Stimulated activated CD4-positive, alpha-beta T cell treated with anti-CD3 and anti-CD28 coated beads, Interleukin-4, amount 100 ng/mL, for 24 hours (primary cell): ENCODE measurements at regions not wholly inside any gene's neighbourhood (a gene's known extent, or its start where the extent isn't known, plus 50 kb on each side); places are given as distances from the start of the nearest gene placed in this dataset.
A peak's percentile ranks its signal among the peaks of the same experiment; 100 is the strongest.
"Not testable (repeated sequence)": the region's sequence is repeated elsewhere in the genome, so short reads cannot be mapped to it uniquely, and the experiment has no call there.

ENCODE experiments used
- DNase-seq: peaks from one replicate; pipeline ENCODE4 v3.0.0-alpha.2; 2020

- no peak for DNase-seq
Measured at GRCh38 chr5:131107128-131107527, 57.9 kb downstream of the HINT1 start.

GRCh38 chr5:131104169-131104808, 60.8 kb downstream of the HINT1 start:
- DNase-seq, result no peak

- DNase-seq, result no peak
Measured at GRCh38 chr5:131096774-131097710, 68.0 kb downstream of the HINT1 start.

GRCh38 chr5:131095561-131095960, 69.5 kb downstream of the HINT1 start:
- not testable (repeated sequence) for DNase-seq

- no peak for DNase-seq
Measured at GRCh38 chr5:131084436-131084835, 80.6 kb downstream of the HINT1 start.

- no peak for DNase-seq
Measured at GRCh38 chr5:131081913-131082488, 83.1 kb downstream of the HINT1 start.

GRCh38 chr5:131081374-131081773, 83.7 kb downstream of the HINT1 start:
- no peak for DNase-seq

GRCh38 chr5:131079232-131079631, 85.8 kb downstream of the HINT1 start:
- no peak for DNase-seq

- peak; percentile 40 for DNase-seq
Measured at GRCh38 chr5:131068893-131069643, 96.0 kb downstream of the HINT1 start.

GRCh38 chr5:131068076-131068475, 97.0 kb downstream of the HINT1 start:
- DNase-seq, result no peak

- no peak for DNase-seq
Measured at GRCh38 chr5:131067636-131068035, 97.4 kb downstream of the HINT1 start.

GRCh38 chr5:131064669-131065371, 100.2 kb downstream of the HINT1 start:
- no peak for DNase-seq

GRCh38 chr5:131042021-131042789, 122.9 kb downstream of the HINT1 start:
- DNase-seq, result no peak

- no peak for DNase-seq
Measured at GRCh38 chr5:131023498-131023865, 141.6 kb downstream of the HINT1 start.

GRCh38 chr5:131022811-131023497, 142.1 kb downstream of the HINT1 start:
- no peak for DNase-seq

- no peak for DNase-seq
Measured at GRCh38 chr5:131021646-131022045, 143.4 kb downstream of the HINT1 start.

- no peak for DNase-seq
Measured at GRCh38 chr5:131019601-131020315, 145.3 kb downstream of the HINT1 start.

GRCh38 chr5:131019111-131019510, 145.9 kb downstream of the HINT1 start:
- DNase-seq, result no peak

- no peak for DNase-seq
Measured at GRCh38 chr5:131008329-131008728, 156.7 kb downstream of the HINT1 start.

GRCh38 chr5:131005963-131006684, 158.9 kb downstream of the HINT1 start:
- DNase-seq, result no peak
